ENCODE measurements at regions not wholly inside any gene's neighbourhood (a gene's known extent, or its start where the extent isn't known, plus 50 kb on each side); places are given as distances from the start of the nearest gene placed in this dataset.

DNA sequence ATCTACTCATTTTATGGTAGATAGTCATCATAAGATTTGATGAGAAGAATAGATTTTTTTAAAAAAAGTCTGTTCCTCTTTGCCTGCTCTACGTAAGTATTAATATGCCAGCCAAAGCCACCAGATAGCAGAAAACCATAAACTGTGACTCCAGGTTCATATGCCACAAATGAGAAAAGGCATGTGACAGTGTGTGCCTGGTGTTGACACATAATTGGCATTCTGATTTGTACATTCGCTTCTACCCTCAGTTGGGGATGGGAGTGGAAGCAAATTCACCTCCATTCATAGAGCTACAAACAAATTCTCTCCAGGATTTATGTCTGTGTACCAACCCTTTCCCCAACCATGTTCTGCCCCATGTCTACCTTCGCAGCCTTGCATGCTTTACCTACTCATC, 391.6 kb downstream of the PMP22 start:
- no peak for ATAC-seq
- H3K9me3 ChIP-seq = no peaks in the 10 kb centered on the region
- no peaks in the 10 kb centered on the region for H3K4me1 ChIP-seq
- intact Hi-C loops (cut with DNase I; ENCODE audit: low total_unique reads) = no loop called here
- H3K27me3 ChIP-seq = no peaks in the 10 kb centered on the region
- no peak overlapping the region for H3K4me3 ChIP-seq
- TF ChIP-seq, protein P1, sequence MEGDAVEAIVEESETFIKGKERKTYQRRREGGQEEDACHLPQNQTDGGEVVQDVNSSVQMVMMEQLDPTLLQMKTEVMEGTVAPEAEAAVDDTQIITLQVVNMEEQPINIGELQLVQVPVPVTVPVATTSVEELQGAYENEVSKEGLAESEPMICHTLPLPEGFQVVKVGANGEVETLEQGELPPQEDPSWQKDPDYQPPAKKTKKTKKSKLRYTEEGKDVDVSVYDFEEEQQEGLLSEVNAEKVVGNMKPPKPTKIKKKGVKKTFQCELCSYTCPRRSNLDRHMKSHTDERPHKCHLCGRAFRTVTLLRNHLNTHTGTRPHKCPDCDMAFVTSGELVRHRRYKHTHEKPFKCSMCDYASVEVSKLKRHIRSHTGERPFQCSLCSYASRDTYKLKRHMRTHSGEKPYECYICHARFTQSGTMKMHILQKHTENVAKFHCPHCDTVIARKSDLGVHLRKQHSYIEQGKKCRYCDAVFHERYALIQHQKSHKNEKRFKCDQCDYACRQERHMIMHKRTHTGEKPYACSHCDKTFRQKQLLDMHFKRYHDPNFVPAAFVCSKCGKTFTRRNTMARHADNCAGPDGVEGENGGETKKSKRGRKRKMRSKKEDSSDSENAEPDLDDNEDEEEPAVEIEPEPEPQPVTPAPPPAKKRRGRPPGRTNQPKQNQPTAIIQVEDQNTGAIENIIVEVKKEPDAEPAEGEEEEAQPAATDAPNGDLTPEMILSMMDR (IDR thresholded peaks at IDR 0.05 in 4 of 5, conservative IDR thresholded peaks at IDR 0.05 in 1 of 5) = no peak
- TF ChIP-seq POLR2A (IDR thresholded peaks at IDR 0.05) = no peak
- in situ Hi-C loops (cut with MboI; ENCODE audit: low sequenced_read_pairs in 4 of 4) = no loop called here
- H3K36me3 ChIP-seq = no peaks in the 10 kb centered on the region
- no peak for DNase-seq
- no peak overlapping the region for H3K27ac ChIP-seq

DNA sequence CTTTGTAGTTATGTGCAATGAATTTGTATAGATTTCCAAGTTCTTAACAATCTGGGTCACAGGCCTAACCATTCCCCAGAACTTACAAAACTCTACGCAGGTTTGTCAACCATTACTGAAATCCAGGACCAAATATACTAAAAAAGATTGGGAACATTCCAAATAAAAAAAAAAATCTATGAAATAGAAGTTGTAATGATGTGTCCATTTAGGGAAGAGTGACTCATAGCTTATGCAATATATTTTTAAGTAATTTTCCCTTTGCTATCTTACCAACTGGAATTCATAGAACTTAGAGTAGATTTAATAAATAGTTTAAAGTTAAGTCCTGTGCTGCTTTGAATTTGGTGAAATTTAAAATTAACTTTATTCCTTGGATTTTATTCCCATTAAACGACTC, 393.2 kb downstream of the PMP22 start:
- DNase-seq = no peak
- Histone ChIP-seq H3K9me3 (no peaks in the 10 kb centered on the region), H3K27me3 (no peaks in the 10 kb centered on the region), H3K27ac (no peak overlapping the region), H3K4me1 (no peaks in the 10 kb centered on the region), H3K4me3 (no peak overlapping the region), H3K36me3 (no peaks in the 10 kb centered on the region)
- no peak for ATAC-seq
- TF ChIP-seq, protein P1 (IDR thresholded peaks at IDR 0.05 in 4 of 5, conservative IDR thresholded peaks at IDR 0.05 in 1 of 5) = no peak
- no peak for TF ChIP-seq POLR2A (IDR thresholded peaks at IDR 0.05)
- in situ Hi-C loops (cut with MboI; ENCODE audit: low sequenced_read_pairs in 4 of 4) (no loop called here), intact Hi-C loops (cut with DNase I; ENCODE audit: low total_unique reads) (no loop called here)

DNA sequence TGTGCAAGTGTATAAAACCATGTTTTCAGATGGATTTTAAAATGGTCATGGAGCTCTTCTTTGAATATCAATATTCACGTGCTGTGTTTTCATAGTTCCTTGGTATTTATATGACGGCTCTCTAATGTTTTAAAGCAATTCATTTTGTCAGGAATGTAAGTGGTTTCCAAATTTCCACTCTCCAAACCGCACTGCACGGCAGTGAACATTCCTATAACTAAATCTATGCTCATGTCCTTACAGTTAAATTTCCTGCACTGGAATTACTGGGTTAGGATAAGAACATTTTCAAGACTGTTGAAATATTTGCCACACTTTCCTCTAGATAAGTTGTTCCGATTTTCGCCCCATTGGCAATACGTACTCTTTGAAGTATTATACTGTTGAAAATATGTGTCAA, 398.9 kb downstream of the PMP22 start:
- Histone ChIP-seq H3K27me3 (no peaks in the 10 kb centered on the region), H3K27ac (no peak overlapping the region), H3K9me3 (no peaks in the 10 kb centered on the region), H3K36me3 (no peaks in the 10 kb centered on the region), H3K4me1 (no peaks in the 10 kb centered on the region), H3K4me3 (no peak overlapping the region)
- TF ChIP-seq, protein P1 (IDR thresholded peaks at IDR 0.05 in 4 of 5, conservative IDR thresholded peaks at IDR 0.05 in 1 of 5) = no peak
- no peak for TF ChIP-seq POLR2A (IDR thresholded peaks at IDR 0.05)
- ATAC-seq (no peak), DNase-seq (no peak)
- intact Hi-C loops (cut with DNase I; ENCODE audit: low total_unique reads) (no loop called here), in situ Hi-C loops (cut with MboI; ENCODE audit: low sequenced_read_pairs in 4 of 4) (no loop called here)

DNA sequence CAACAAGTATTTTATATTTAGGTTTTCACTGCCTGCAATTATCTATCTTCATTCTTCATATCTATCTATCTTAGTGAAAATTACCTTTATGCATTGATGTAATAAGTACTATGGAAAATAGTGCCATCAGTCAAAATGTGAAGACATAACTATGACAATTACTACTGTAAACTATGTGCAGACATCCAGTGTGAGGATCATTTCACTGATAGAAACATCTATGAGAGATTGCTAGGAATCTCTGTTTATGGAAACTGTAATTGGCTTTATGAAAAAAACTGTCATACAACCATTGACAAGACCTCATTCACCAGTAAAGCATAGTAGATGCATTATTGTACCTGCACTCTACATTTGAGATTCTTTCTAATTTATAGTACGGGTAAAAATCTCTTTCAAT, 401.0 kb downstream of the PMP22 start:
- DNase-seq (no peak), ATAC-seq (no peak)
- in situ Hi-C loops (cut with MboI; ENCODE audit: low sequenced_read_pairs in 4 of 4) (no loop called here), intact Hi-C loops (cut with DNase I; ENCODE audit: low total_unique reads) (no loop called here)
- no peak for TF ChIP-seq POLR2A (IDR thresholded peaks at IDR 0.05)
- TF ChIP-seq, protein P1 (IDR thresholded peaks at IDR 0.05 in 4 of 5, conservative IDR thresholded peaks at IDR 0.05 in 1 of 5) = no peak
- Histone ChIP-seq H3K4me1 (no peaks in the 10 kb centered on the region), H3K4me3 (no peak overlapping the region), H3K36me3 (no peaks in the 10 kb centered on the region), H3K9me3 (no peaks in the 10 kb centered on the region), H3K27ac (no peak overlapping the region), H3K27me3 (no peaks in the 10 kb centered on the region)

DNA sequence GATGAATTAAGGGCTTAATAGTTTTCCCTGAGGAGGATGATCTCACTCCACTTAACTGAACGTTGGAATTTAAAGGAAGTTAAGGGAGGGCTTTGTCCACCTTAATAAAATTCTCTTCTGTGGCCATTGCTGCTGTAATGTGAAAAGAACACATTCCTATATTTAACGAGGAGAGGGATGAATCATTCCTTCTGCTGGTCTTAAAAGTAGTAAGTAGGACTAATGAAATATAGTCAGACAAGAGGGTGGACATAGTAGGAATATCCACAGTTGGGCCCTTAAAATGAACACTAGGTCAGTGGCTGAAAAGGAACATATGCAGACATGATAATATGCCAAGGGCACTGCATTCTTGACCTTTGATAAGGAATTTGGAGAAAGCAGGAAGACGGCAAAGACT, 405.6 kb downstream of the PMP22 start:
- Histone ChIP-seq H3K4me3 (no peak overlapping the region), H3K27me3 (no peaks in the 10 kb centered on the region), H3K36me3 (no peaks in the 10 kb centered on the region), H3K27ac (no peak overlapping the region), H3K9me3 (no peaks in the 10 kb centered on the region), H3K4me1 (no peaks in the 10 kb centered on the region)
- ATAC-seq (no peak), DNase-seq (no peak)
- intact Hi-C loops (cut with DNase I; ENCODE audit: low total_unique reads) = no loop called here
- in situ Hi-C loops (cut with MboI; ENCODE audit: low sequenced_read_pairs in 4 of 4) = no loop called here
- no peak for TF ChIP-seq POLR2A (IDR thresholded peaks at IDR 0.05)
- TF ChIP-seq, protein P1 (IDR thresholded peaks at IDR 0.05 in 4 of 5, conservative IDR thresholded peaks at IDR 0.05 in 1 of 5) = no peak

Data from gastrocnemius medialis (tissue), 4 donors.